ENCODE measurements at regions not wholly inside any gene's neighbourhood (a gene's known extent, or its start where the extent isn't known, plus 50 kb on each side); places are given as distances from the start of the nearest gene placed in this dataset.

- TF ChIP-seq ZNF274 (IDR thresholded peaks at IDR 0.05; ENCODE audit: borderline replicate concordance, low read depth, low read length) (no peak), ZHX1 (conservative IDR thresholded peaks at IDR 0.05; ENCODE audit: low read length) (no peak), MAX (CRISPR knock-in tag; IDR thresholded peaks at IDR 0.05) (no peak), EZH2 (IDR thresholded peaks at IDR 0.05; ENCODE audit: borderline replicate concordance, low read depth, low read length) (no peak), SIN3B (IDR thresholded peaks at IDR 0.05; ENCODE audit: low read depth) (no peak), DPF2 (IDR thresholded peaks at IDR 0.05) (no peak), CTCF (IDR thresholded peaks at IDR 0.05 in 2 of 3, conservative IDR thresholded peaks at IDR 0.05 in 1 of 3; ENCODE audit: insufficient read depth in 2 of 3, low read depth in 1 of 3, low read length in 3 of 3) (no peak), SP1 (CRISPR knock-in tag; IDR thresholded peaks at IDR 0.05) (no peak), JUND (IDR thresholded peaks at IDR 0.05; ENCODE audit: borderline replicate concordance, low read depth, low read length) (no peak), JUND (tag; IDR thresholded peaks at IDR 0.05; ENCODE audit: borderline replicate concordance, low read depth, low read length) (no peak), ZZZ3 (IDR thresholded peaks at IDR 0.05) (no peak), BHLHE40 (IDR thresholded peaks at IDR 0.05; ENCODE audit: low read length) (no peak), ZBTB33 (CRISPR knock-in tag; IDR thresholded peaks at IDR 0.05) (no peak)
- TF ChIP-seq, protein P1, sequence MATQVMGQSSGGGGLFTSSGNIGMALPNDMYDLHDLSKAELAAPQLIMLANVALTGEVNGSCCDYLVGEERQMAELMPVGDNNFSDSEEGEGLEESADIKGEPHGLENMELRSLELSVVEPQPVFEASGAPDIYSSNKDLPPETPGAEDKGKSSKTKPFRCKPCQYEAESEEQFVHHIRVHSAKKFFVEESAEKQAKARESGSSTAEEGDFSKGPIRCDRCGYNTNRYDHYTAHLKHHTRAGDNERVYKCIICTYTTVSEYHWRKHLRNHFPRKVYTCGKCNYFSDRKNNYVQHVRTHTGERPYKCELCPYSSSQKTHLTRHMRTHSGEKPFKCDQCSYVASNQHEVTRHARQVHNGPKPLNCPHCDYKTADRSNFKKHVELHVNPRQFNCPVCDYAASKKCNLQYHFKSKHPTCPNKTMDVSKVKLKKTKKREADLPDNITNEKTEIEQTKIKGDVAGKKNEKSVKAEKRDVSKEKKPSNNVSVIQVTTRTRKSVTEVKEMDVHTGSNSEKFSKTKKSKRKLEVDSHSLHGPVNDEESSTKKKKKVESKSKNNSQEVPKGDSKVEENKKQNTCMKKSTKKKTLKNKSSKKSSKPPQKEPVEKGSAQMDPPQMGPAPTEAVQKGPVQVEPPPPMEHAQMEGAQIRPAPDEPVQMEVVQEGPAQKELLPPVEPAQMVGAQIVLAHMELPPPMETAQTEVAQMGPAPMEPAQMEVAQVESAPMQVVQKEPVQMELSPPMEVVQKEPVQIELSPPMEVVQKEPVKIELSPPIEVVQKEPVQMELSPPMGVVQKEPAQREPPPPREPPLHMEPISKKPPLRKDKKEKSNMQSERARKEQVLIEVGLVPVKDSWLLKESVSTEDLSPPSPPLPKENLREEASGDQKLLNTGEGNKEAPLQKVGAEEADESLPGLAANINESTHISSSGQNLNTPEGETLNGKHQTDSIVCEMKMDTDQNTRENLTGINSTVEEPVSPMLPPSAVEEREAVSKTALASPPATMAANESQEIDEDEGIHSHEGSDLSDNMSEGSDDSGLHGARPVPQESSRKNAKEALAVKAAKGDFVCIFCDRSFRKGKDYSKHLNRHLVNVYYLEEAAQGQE (IDR thresholded peaks at IDR 0.05; ENCODE audit: borderline replicate concordance) = no peak
- TF ChIP-seq, protein P1 (CRISPR knock-in tag; IDR thresholded peaks at IDR 0.05; ENCODE audit: low read depth) = no peak
Observed at GRCh38 chr10:118462401-118462800, 120.3 kb upstream of the FAM204A start.

All from K562 (cell line).